K562 (cell line): ENCODE measurements at regions not wholly inside any gene's neighbourhood (a gene's known extent, or its start where the extent isn't known, plus 50 kb on each side); places are given as distances from the start of the nearest gene placed in this dataset.

Experiments used
- ATAC-seq: fragments of 200-7000 bp; cut with Tn5 transposase; 3 replicates; pipeline ENCODE4 v1.9.1; 2020; ENCODE audit warnings: moderate library complexity
- BruUV-seq: library from RNA; stranded (reverse); fragments of 400-500 nt; replicated peaks from 2 replicates; lab custom pipeline; 2021; lab: Mats Ljungman, UMichigan
- CTCF ChIA-PET: fragments of 300-600 bp; formaldehyde crosslinking; extraction: SDS; loops from one replicate; lab custom pipeline; 2021; ENCODE audit warnings: low intra/inter-chr PET ratio; lab: Yijun Ruan, JAX
- POLR2A ChIA-PET: fragments of 300-600, 350-650 bp; sonication (Branson Sonifier 250); formaldehyde crosslinking; extraction: SDS; loops from one replicate; lab custom pipeline; 2021; ENCODE audit warnings: antibody characterized with exemption, inconsistent platforms; lab: Yijun Ruan, JAX
- DNase-seq, 4 experiments: peaks; one replicate each; pipeline versions ENCODE4 v3.0.0 to v3.0.0-alpha.2; 2011 to 2018; ENCODE audit warnings: low spot score in 3 of 4, mixed read lengths in 3 of 4; ENCODE audit errors: extremely low read depth in 1 of 4
- FAIRE-seq: peaks from 2 replicates; lab custom pipeline; 2011; peaks lifted over from hg19 to GRCh38; lab: Jason Lieb, UNC
- H2AFZ ChIP-seq: 2 replicates; pipeline ENCODE4 v1.6.0; 2011; ENCODE audit warnings: low read depth, low read length, control low read depth, inconsistent platforms
- H3K27ac ChIP-seq: fragments of 200-600 bp; 3 replicates; pipeline ENCODE4 v1.8.0; 2011; ENCODE audit warnings: low read depth, mild to moderate bottlenecking, control low read depth, inconsistent platforms, low read length, moderate library complexity, mixed read lengths; ENCODE audit errors: extremely low read depth
- H3K27me3 ChIP-seq, 2 experiments: fragments of 300-600 bp in 1 of 2; 2 replicates in 1 of 2; 3 replicates in 1 of 2; pipeline versions ENCODE4 v1.6.0 to v1.8.0; 2011; ENCODE audit warnings: inconsistent platforms in 2 of 2, low read length in 2 of 2, mild to moderate bottlenecking in 1 of 2, mixed read lengths in 1 of 2, moderate library complexity in 1 of 2; ENCODE audit not compliant: control insufficient read depth in 2 of 2, insufficient read depth in 2 of 2
- H3K36me3 ChIP-seq: fragments of 300-600 bp; 3 replicates; pipeline ENCODE4 v1.8.0; 2011; ENCODE audit warnings: mild to moderate bottlenecking, low read length, inconsistent platforms; ENCODE audit not compliant: control insufficient read depth, insufficient read depth
- H3K4me1 ChIP-seq, 2 experiments: fragments of 200-600 bp in 1 of 2; replicated peaks in 1 of 2; 2 replicates in 1 of 2; 3 replicates in 1 of 2; pipeline versions ENCODE4 v1.5.1 to v1.8.0; 2011; ENCODE audit warnings: inconsistent platforms in 2 of 2, low read length in 2 of 2, mild to moderate bottlenecking in 1 of 2, mixed read lengths in 1 of 2, moderate library complexity in 1 of 2; ENCODE audit not compliant: control insufficient read depth in 2 of 2, insufficient read depth in 2 of 2
- H3K4me2 ChIP-seq: 2 replicates; pipeline ENCODE4 v1.6.1; 2011; ENCODE audit warnings: low read length, control low read depth, inconsistent platforms, mixed read lengths; ENCODE audit not compliant: insufficient read depth
- H3K4me3 ChIP-seq: fragments of 200-600 bp; sonication (generic), shearing (Covaris generic); 2 replicates; pipeline ENCODE4 v1.5.1; 2016; ENCODE audit warnings: control low read depth, inconsistent platforms
- H3K79me2 ChIP-seq: fragments of 200-600 bp; 3 replicates; pipeline ENCODE4 v1.8.0; 2011; ENCODE audit warnings: low read length, inconsistent platforms; ENCODE audit not compliant: control insufficient read depth, insufficient read depth
- H3K9ac ChIP-seq, 2 experiments: 2 replicates each; pipeline versions ENCODE4 v1.6.0 to v1.6.1; 2011; ENCODE audit warnings: low read depth in 2 of 2, low read length in 2 of 2, control low read depth in 1 of 2, inconsistent platforms in 1 of 2, mild to moderate bottlenecking in 1 of 2, mixed read lengths in 1 of 2; ENCODE audit not compliant: insufficient read depth in 1 of 2
- H3K9me1 ChIP-seq: one replicate; pipeline ENCODE4 v1.6.0; 2011; ENCODE audit warnings: inconsistent platforms, mild to moderate bottlenecking, low read length, moderate library complexity; ENCODE audit not compliant: control insufficient read depth, insufficient read depth
- H3K9me3 ChIP-seq: replicated peaks from 2 replicates; pipeline ENCODE4 v1.5.1; 2011; ENCODE audit warnings: low read depth, low read length, inconsistent platforms; ENCODE audit not compliant: control insufficient read depth, insufficient read depth
- H4K20me1 ChIP-seq: replicated peaks from 2 replicates; pipeline ENCODE4 v1.6.1; 2011; ENCODE audit warnings: low read length, inconsistent platforms, mixed read lengths; ENCODE audit not compliant: control insufficient read depth, insufficient read depth
- C11orf30 ChIP-seq: fragments of 450-650 bp; IDR thresholded peaks from 2 replicates; pipeline ENCODE4 v1.6.1; 2016; ENCODE audit warnings: low read depth, mild to moderate bottlenecking
- CBX2 ChIP-seq: fragments of 200-600 bp; sonication (generic); IDR thresholded peaks from one replicate; pipeline ENCODE4 v1.6.1; 2012; ENCODE audit warnings: mild to moderate bottlenecking, low read length, inconsistent platforms; ENCODE audit not compliant: insufficient read depth, poor library complexity, severe bottlenecking
- CREM ChIP-seq: IDR thresholded peaks from 2 replicates; pipeline ENCODE4 v1.6.1; 2014; ENCODE audit warnings: antibody characterized with exemption, low read depth
- FOSL1 ChIP-seq: fragments of 200-800 bp; sonication (Bioruptor generic); conservative IDR thresholded peaks from 2 replicates; pipeline ENCODE4 v1.6.1; 2016; ENCODE audit warnings: missing genetic modification characterization, missing compliant biosample characterization
- HEY1 ChIP-seq: fragments of 250-450 bp; sonication (Bioruptor Pico); IDR thresholded peaks from 2 replicates; pipeline ENCODE4 v1.5.0; 2020; ENCODE audit warnings: mild to moderate bottlenecking, moderate library complexity, borderline replicate concordance
- HNRNPL ChIP-seq: fragments of 200-400 bp; formaldehyde crosslinking; IDR thresholded peaks from 2 replicates; pipeline ENCODE4 v1.6.1; 2017; ENCODE audit warnings: low read depth, mild to moderate bottlenecking, low read length
- KAT7 ChIP-seq: sonication (generic); formaldehyde crosslinking; IDR thresholded peaks from 2 replicates; pipeline ENCODE4 v1.8.0; 2022; ENCODE audit warnings: missing genetic modification reagents, mild to moderate bottlenecking, borderline replicate concordance
- PHF8 ChIP-seq: fragments of 200-600 bp; sonication (generic); IDR thresholded peaks from 2 replicates; pipeline ENCODE4 v1.6.1; 2012; ENCODE audit warnings: mixed run types, mild to moderate bottlenecking, inconsistent platforms, low read length, moderate library complexity, borderline replicate concordance
- ZNF12 ChIP-seq: sonication (generic); formaldehyde crosslinking; IDR thresholded peaks from 2 replicates; pipeline ENCODE4 v1.4.0; 2020; ENCODE audit warnings: mild to moderate bottlenecking, missing genetic modification reagents
- ZNF354B ChIP-seq: fragments of 250-450 bp; sonication (Bioruptor Pico); IDR thresholded peaks from 2 replicates; pipeline ENCODE4 v1.4.0; 2020
- WGBS: fragments of 100-300 bp; shearing (Covaris generic); methylation state at CpG from one replicate; pipeline ENCODE4 v1.1.6; 2016; ENCODE audit warnings: low coverage, mixed read lengths; ENCODE audit not compliant: insufficient coverage; ENCODE audit errors: missing lambda C conversion rate; 5-methylcytosine and 5-hydroxymethylcytosine counted together
- in situ Hi-C: fragments of 300-500 bp; cut with MboI; formaldehyde crosslinking; loops from 4 replicates; pipeline ENCODE4 v1.15.0; 2018; ENCODE audit warnings: inconsistent platforms, mixed read lengths
- intact Hi-C: fragments of 100-400 bp; cut with micrococcal nuclease; formaldehyde crosslinking; loops from 2 replicates; pipeline ENCODE4 v1.14.2; 2022
- TF ChIP-seq, protein P1 (sequence below): sonication (generic); formaldehyde crosslinking; IDR thresholded peaks from 2 replicates; pipeline ENCODE4 v1.5.0; 2020; ENCODE audit warnings: missing genetic modification reagents
- TF ChIP-seq, protein P2 (sequence below): fragments of 450-650 bp; formaldehyde crosslinking; IDR thresholded peaks from 2 replicates; pipeline ENCODE4 v1.4.0; 2020; ENCODE audit warnings: mild to moderate bottlenecking, moderate library complexity
- TF ChIP-seq, protein P3 (sequence below): fragments of 250-450 bp; sonication (Bioruptor Pico); IDR thresholded peaks from 2 replicates; pipeline ENCODE4 v1.8.0; 2021; ENCODE audit warnings: moderate library complexity, mild to moderate bottlenecking, inconsistent platforms
- TF ChIP-seq, protein P4 (sequence below): fragments of 250-450 bp; sonication (Bioruptor Pico); IDR thresholded peaks from 2 replicates; pipeline ENCODE4 v1.8.0; 2022; ENCODE audit warnings: inconsistent platforms
- TF ChIP-seq, protein P5 (sequence below): sonication (generic); formaldehyde crosslinking; IDR thresholded peaks from 2 replicates; pipeline ENCODE4 v1.8.0; 2022; ENCODE audit warnings: mild to moderate bottlenecking, missing genetic modification reagents
- TF ChIP-seq, protein P6 (sequence below): IDR thresholded peaks from 2 replicates; pipeline ENCODE4 v1.6.1; 2016; ENCODE audit warnings: missing genetic modification characterization, missing compliant biosample characterization

DNA sequence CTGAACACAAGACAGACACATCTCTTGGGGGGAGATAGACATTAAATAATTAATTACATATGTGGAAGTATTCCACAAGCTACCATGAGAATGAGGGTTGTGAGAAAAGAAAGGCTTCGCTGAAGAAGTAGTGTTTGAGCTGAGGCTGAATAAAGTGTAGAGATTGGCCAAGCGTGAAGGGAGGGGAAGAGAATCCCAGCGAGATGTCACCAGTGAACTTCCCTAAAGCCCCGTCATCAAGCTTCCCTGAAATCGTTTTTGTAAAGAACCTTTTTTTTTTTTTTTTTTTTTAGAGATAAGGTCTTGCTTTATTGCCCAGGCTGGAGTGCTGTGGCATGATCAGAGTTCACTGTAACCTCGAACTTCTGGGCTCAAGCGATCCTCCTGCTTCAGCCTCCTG is 235.2 kb downstream of the KCNRG start:
- H3K79me2 ChIP-seq, result no peaks in the 10 kb centered on the region
- POLR2A ChIA-PET, result no interaction called here
- BruUV-seq, result no TSS peak
- intact Hi-C loops, result no loop called here
- H3K9ac ChIP-seq, result no peak overlapping the region
- WGBS, result 40% methylated on average over 4 of the region's 7 CpGs
- ATAC-seq (no peak), DNase-seq (no peak), FAIRE-seq (no peak)
- H3K4me3 ChIP-seq, result no peak overlapping the region
- in situ Hi-C loops, result no loop called here
- no peaks in the 10 kb centered on the region; a peak in 2 of 5 replicates for H3K4me1 ChIP-seq
- no peak overlapping the region for H3K27ac ChIP-seq
- H3K36me3 ChIP-seq, result no peaks in the 10 kb centered on the region
- no peaks in the 10 kb centered on the region for H4K20me1 ChIP-seq
- no peaks in the 10 kb centered on the region for H3K27me3 ChIP-seq
- no peaks in the 10 kb centered on the region for H3K9me1 ChIP-seq
- no peak overlapping the region for H3K4me2 ChIP-seq
- CTCF ChIA-PET, result no interaction called here
- H3K9me3 ChIP-seq, result no peaks in the 10 kb centered on the region
- H2AFZ ChIP-seq, result no peak overlapping the region
- no peak for TF ChIP-seq ZNF12
- TF ChIP-seq C11orf30, result no peak
- TF ChIP-seq PHF8, result no peak
- TF ChIP-seq KAT7 (CRISPR knock-in tag), result no peak
- TF ChIP-seq, protein P1, sequence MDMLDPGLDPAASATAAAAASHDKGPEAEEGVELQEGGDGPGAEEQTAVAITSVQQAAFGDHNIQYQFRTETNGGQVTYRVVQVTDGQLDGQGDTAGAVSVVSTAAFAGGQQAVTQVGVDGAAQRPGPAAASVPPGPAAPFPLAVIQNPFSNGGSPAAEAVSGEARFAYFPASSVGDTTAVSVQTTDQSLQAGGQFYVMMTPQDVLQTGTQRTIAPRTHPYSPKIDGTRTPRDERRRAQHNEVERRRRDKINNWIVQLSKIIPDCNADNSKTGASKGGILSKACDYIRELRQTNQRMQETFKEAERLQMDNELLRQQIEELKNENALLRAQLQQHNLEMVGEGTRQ (CRISPR knock-in tag), result no peak
- TF ChIP-seq, protein P2, sequence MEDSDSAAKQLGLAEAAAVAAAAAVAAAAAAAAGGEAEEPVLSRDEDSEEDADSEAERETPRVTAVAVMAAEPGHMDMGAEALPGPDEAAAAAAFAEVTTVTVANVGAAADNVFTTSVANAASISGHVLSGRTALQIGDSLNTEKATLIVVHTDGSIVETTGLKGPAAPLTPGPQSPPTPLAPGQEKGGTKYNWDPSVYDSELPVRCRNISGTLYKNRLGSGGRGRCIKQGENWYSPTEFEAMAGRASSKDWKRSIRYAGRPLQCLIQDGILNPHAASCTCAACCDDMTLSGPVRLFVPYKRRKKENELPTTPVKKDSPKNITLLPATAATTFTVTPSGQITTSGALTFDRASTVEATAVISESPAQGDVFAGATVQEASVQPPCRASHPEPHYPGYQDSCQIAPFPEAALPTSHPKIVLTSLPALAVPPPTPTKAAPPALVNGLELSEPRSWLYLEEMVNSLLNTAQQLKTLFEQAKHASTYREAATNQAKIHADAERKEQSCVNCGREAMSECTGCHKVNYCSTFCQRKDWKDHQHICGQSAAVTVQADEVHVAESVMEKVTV, result no peak
- no peak for TF ChIP-seq CREM
- no peak for TF ChIP-seq FOSL1
- TF ChIP-seq ZNF354B (CRISPR knock-in tag), result no peak
- no peak for TF ChIP-seq CBX2
- TF ChIP-seq HEY1 (CRISPR knock-in tag), result no peak
- TF ChIP-seq, protein P3, sequence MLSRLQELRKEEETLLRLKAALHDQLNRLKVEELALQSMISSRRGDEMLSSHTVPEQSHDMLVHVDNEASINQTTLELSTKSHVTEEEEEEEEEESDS, result no peak
- TF ChIP-seq, protein P4, sequence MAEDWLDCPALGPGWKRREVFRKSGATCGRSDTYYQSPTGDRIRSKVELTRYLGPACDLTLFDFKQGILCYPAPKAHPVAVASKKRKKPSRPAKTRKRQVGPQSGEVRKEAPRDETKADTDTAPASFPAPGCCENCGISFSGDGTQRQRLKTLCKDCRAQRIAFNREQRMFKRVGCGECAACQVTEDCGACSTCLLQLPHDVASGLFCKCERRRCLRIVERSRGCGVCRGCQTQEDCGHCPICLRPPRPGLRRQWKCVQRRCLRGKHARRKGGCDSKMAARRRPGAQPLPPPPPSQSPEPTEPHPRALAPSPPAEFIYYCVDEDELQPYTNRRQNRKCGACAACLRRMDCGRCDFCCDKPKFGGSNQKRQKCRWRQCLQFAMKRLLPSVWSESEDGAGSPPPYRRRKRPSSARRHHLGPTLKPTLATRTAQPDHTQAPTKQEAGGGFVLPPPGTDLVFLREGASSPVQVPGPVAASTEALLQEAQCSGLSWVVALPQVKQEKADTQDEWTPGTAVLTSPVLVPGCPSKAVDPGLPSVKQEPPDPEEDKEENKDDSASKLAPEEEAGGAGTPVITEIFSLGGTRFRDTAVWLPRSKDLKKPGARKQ (CRISPR knock-in tag), result no peak
- TF ChIP-seq, protein P5, sequence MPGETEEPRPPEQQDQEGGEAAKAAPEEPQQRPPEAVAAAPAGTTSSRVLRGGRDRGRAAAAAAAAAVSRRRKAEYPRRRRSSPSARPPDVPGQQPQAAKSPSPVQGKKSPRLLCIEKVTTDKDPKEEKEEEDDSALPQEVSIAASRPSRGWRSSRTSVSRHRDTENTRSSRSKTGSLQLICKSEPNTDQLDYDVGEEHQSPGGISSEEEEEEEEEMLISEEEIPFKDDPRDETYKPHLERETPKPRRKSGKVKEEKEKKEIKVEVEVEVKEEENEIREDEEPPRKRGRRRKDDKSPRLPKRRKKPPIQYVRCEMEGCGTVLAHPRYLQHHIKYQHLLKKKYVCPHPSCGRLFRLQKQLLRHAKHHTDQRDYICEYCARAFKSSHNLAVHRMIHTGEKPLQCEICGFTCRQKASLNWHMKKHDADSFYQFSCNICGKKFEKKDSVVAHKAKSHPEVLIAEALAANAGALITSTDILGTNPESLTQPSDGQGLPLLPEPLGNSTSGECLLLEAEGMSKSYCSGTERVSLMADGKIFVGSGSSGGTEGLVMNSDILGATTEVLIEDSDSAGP, result no peak
- no peak for TF ChIP-seq HNRNPL
- TF ChIP-seq, protein P6, sequence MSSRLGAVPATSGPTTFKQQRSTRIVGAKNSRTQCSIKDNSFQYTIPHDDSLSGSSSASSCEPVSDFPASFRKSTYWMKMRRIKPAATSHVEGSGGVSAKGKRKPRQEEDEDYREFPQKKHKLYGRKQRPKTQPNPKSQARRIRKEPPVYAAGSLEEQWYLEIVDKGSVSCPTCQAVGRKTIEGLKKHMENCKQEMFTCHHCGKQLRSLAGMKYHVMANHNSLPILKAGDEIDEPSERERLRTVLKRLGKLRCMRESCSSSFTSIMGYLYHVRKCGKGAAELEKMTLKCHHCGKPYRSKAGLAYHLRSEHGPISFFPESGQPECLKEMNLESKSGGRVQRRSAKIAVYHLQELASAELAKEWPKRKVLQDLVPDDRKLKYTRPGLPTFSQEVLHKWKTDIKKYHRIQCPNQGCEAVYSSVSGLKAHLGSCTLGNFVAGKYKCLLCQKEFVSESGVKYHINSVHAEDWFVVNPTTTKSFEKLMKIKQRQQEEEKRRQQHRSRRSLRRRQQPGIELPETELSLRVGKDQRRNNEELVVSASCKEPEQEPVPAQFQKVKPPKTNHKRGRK (tag), result no peak
